BE2C (cell line): ENCODE measurements at regions not wholly inside any gene's neighbourhood (a gene's known extent, or its start where the extent isn't known, plus 50 kb on each side); places are given as distances from the start of the nearest gene placed in this dataset.

Experiments
- DNase-seq: peaks from one replicate; pipeline ENCODE4 v3.0.0-alpha.2; 2020
- H3K27me3 ChIP-seq: fragments of 250-450 bp; sonication (Bioruptor Pico); 2 replicates; pipeline ENCODE4 v1.5.1; 2020; ENCODE audit warnings: mild to moderate bottlenecking
- H3K36me3 ChIP-seq: fragments of 250-450 bp; sonication (Bioruptor Pico); 2 replicates; pipeline ENCODE4 v1.5.1; 2020; ENCODE audit warnings: mild to moderate bottlenecking
- H3K4me1 ChIP-seq: fragments of 250-450 bp; sonication (Bioruptor Pico); 2 replicates; pipeline ENCODE4 v1.5.1; 2020
- H3K4me3 ChIP-seq: 2 replicates; pipeline ENCODE4 v1.5.1; 2011; ENCODE audit warnings: low read depth, low read length
- H3K9me3 ChIP-seq: fragments of 250-450 bp; sonication (Bioruptor Pico); 2 replicates; pipeline ENCODE4 v1.5.1; 2020
- TF ChIP-seq, protein P1 (sequence below): IDR thresholded peaks from 2 replicates; pipeline ENCODE4 v1.5.1; 2012; ENCODE audit warnings: mild to moderate bottlenecking, low read depth, low read length

DNA sequence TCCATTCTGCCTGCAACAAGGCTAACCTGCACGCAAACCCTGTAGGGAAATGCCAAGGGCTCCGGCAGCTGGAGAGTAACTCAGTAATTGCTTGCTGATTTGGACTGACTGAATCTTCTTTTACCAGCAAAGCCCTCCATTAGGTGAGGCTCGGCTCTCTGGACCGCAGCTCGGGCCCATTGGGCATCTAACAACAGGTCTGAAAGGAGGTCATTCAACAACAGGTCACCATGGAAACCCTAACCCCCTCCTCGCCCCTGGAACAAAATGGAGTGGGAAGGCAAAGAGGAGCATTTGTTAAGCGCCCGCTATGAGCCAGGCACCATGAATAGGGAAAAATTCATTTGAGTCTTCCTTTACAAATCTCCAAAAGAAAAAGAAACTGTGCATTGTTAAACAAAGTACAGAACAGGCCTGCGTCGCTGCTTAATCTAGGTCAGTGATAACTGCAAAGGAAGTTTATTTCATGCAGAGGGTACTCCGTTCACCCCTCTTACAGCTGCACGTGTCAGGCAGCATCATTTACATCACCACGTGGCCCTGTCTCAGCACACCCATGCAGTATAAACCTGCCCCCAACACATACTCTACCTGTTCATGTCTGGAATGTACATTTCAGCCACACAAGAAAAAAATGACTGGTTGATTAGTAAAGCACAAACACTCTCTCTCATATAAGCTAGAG lies 248.8 kb upstream of the NEBL start:
- DNase-seq = no peak
- H3K4me3 ChIP-seq = no peak overlapping the region
- no peaks in the 10 kb centered on the region for H3K4me1 ChIP-seq
- TF ChIP-seq, protein P1, sequence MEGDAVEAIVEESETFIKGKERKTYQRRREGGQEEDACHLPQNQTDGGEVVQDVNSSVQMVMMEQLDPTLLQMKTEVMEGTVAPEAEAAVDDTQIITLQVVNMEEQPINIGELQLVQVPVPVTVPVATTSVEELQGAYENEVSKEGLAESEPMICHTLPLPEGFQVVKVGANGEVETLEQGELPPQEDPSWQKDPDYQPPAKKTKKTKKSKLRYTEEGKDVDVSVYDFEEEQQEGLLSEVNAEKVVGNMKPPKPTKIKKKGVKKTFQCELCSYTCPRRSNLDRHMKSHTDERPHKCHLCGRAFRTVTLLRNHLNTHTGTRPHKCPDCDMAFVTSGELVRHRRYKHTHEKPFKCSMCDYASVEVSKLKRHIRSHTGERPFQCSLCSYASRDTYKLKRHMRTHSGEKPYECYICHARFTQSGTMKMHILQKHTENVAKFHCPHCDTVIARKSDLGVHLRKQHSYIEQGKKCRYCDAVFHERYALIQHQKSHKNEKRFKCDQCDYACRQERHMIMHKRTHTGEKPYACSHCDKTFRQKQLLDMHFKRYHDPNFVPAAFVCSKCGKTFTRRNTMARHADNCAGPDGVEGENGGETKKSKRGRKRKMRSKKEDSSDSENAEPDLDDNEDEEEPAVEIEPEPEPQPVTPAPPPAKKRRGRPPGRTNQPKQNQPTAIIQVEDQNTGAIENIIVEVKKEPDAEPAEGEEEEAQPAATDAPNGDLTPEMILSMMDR = no peak
- H3K9me3 ChIP-seq = no peaks in the 10 kb centered on the region
- H3K36me3 ChIP-seq = no peaks in the 10 kb centered on the region
- H3K27me3 ChIP-seq = no peaks in the 10 kb centered on the region

GRCh38 chr10:21144047-21144446 lies 246.9 kb upstream of the NEBL start:
- TF ChIP-seq, protein P1 = no peak
- H3K36me3 ChIP-seq = no peaks in the 10 kb centered on the region
- no peaks in the 10 kb centered on the region for H3K27me3 ChIP-seq
- no peaks in the 10 kb centered on the region for H3K9me3 ChIP-seq
- H3K4me3 ChIP-seq = no peak overlapping the region
- no peak for DNase-seq
- H3K4me1 ChIP-seq = no peaks in the 10 kb centered on the region

GRCh38 chr10:21141946-21142492 lies 244.9 kb upstream of the NEBL start:
- no peak for DNase-seq
- H3K4me3 ChIP-seq = no peak overlapping the region

DNA sequence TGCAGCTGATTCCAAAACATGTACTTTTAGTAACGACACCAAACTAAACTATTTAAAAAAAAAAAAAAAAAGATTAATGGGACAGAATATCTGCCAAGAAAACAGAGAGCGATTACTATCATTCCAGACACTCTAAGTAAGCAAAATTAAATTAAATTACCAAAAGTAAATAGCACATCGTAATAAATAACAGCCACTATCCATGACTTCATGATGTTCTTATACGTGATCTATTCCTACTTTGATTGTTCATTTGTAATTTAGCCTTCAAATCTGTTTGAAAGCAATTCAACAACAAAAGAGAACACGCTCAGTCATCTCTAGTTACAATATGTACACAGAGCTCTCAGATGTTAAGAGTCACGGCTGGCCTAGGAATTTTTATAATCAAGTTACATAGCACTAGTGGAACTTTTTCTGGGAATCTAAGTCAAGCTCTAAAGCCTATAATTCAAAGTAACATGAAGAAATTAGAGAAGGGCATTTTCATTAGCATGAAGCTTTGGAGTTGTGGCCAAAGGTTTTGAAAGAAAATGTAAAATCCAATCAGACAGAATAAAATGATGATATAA lies 241.7 kb upstream of the NEBL start:
- no peak for DNase-seq
- no peaks in the 10 kb centered on the region for H3K36me3 ChIP-seq
- TF ChIP-seq, protein P1 = no peak

More at GRCh38 chr10:21141946-21142492, 244.9 kb upstream of the NEBL start:
- Histone ChIP-seq H3K4me1 (no peaks in the 10 kb centered on the region), H3K27me3 (no peaks in the 10 kb centered on the region), H3K36me3 (no peaks in the 10 kb centered on the region), H3K9me3 (no peaks in the 10 kb centered on the region)
- TF ChIP-seq, protein P1 = no peak

GRCh38 chr10:21135023-21135931 lies 238.2 kb upstream of the NEBL start:
- H3K4me3 ChIP-seq = no peak overlapping the region
- no peaks in the 10 kb centered on the region for H3K4me1 ChIP-seq
- H3K9me3 ChIP-seq = no peaks in the 10 kb centered on the region
- no peak for DNase-seq
- no peaks in the 10 kb centered on the region for H3K27me3 ChIP-seq
- H3K36me3 ChIP-seq = no peaks in the 10 kb centered on the region
- TF ChIP-seq, protein P1 = no peak

More for the DNA sequence above, 241.7 kb upstream of the NEBL start:
- Histone ChIP-seq H3K27me3 (no peaks in the 10 kb centered on the region), H3K9me3 (no peaks in the 10 kb centered on the region), H3K4me1 (no peaks in the 10 kb centered on the region), H3K4me3 (no peak overlapping the region)
